ENCODE measurements at regions not wholly inside any gene's neighbourhood (a gene's known extent, or its start where the extent isn't known, plus 50 kb on each side); places are given as distances from the start of the nearest gene placed in this dataset.
"Not testable (repeated sequence)": the region's sequence is repeated elsewhere in the genome, so short reads cannot be mapped to it uniquely, and the experiment has no call there.

GRCh38 chr21:33994373-33994772, 78.8 kb upstream of the ATP5PO start:
- TF ChIP-seq CTCF (IDR thresholded peaks at IDR 0.05; ENCODE audit: borderline replicate concordance, insufficient read depth, low read depth, low read length), result no peak
- no peak overlapping the region for H3K4me3 ChIP-seq (ENCODE audit: low read depth, low read length)

GRCh38 chr21:33993286-33994231, 78.0 kb upstream of the ATP5PO start:
- TF ChIP-seq CTCF (IDR thresholded peaks at IDR 0.05; ENCODE audit: borderline replicate concordance, insufficient read depth, low read depth, low read length), result no peak
- no peak overlapping the region for H3K4me3 ChIP-seq (ENCODE audit: low read depth, low read length)

DNA sequence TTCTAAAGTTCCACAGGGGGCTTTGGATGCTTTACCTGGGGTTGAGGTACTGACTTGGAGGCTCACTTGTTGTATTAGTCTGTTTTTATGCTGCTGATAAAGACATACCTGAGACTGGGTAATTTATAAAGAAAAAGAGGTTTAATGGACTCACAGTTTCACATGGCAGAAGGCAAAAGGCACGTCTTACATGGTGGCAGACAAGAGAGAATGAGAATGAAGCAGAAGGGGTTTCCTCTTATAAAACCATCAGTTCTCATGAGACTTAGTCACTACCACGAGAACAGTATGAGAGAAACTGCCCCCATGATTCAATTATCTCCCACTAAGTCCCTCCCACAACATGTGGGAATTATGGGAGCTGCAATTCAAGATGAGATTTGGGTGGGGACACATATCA, 76.8 kb upstream of the ATP5PO start:
- H3K4me3 ChIP-seq (ENCODE audit: low read depth, low read length), result not testable (repeated sequence)

- TF ChIP-seq CTCF (IDR thresholded peaks at IDR 0.05; ENCODE audit: borderline replicate concordance, insufficient read depth, low read depth, low read length), result no peak
- no peak overlapping the region for H3K4me3 ChIP-seq (ENCODE audit: low read depth, low read length)
Observed at GRCh38 chr21:33991133-33991532, 75.5 kb upstream of the ATP5PO start.

GRCh38 chr21:33989440-33989839, 73.8 kb upstream of the ATP5PO start:
- TF ChIP-seq CTCF (IDR thresholded peaks at IDR 0.05; ENCODE audit: borderline replicate concordance, insufficient read depth, low read depth, low read length), result no peak
- no peak overlapping the region for H3K4me3 ChIP-seq (ENCODE audit: low read depth, low read length)

DNA sequence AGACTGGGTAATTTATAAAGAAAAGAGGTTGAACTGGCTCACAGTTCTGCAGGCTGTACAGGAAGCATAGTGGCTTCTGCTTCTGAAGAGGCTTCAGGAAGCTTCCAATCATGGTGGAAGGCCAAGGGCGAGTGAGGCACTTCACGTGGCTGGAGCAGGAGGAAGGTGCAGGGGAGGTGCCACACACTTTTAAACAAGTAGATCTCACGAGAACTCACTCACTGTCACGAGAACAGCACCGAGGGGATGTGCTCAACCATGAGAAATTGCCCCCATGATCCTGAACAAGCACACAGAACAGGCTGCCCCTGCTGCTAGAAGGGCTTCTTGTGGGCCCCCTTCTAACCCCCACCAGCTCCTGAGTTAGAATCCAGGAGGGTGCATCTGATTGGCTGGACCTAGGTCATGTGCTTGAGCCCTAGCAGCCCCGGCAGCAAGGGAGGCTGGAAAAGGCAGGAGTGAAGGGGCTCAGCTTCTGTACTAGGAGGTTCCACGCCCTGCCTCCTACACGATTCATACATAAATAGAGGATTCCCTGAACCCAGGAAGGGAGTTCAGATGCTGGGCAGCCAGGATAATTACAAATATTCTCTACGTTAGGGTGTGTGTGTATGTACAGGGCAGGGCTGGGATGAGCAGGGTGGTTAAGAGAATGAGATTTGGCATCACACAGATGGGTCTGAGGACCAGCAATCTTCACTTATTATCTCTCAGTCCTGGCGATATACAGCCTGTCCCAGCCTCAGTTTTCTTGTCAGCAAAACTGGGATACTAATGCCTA, 72.8 kb upstream of the ATP5PO start:
- H3K4me3 ChIP-seq (ENCODE audit: low read depth, low read length), result no peak overlapping the region
- TF ChIP-seq CTCF (IDR thresholded peaks at IDR 0.05; ENCODE audit: borderline replicate concordance, insufficient read depth, low read depth, low read length), result no peak

DNA sequence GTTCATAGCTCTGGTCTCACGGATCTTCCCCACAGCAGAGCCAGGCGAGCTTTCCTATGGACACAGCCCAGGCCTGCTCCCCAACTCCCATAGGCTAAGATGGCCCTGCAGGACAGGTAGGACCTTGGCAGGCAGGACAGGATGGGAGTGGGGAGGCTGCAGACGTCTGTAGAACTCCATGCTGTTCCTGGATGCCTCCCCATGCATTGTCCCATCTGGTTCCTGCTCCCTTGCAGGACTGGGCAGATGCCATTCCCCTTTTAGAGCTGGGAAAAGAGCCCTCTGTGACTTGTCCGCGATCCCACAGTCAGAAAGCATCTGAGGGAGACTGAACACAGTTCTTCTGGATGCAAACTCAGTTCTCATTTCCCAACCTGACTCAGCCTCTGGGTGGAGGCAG, 71.9 kb upstream of the ATP5PO start:
- no peak for TF ChIP-seq CTCF (IDR thresholded peaks at IDR 0.05; ENCODE audit: borderline replicate concordance, insufficient read depth, low read depth, low read length)
- no peak overlapping the region for H3K4me3 ChIP-seq (ENCODE audit: low read depth, low read length)

Measured in GM12875 (cell line).